NOMO-1 treated with dmso at 0.1 percent for 144 hours (cell line): ENCODE measurements at regions not wholly inside any gene's neighbourhood (a gene's known extent, or its start where the extent isn't known, plus 50 kb on each side); places are given as distances from the start of the nearest gene placed in this dataset.
A peak's percentile ranks its signal among the peaks of the same experiment; 100 is the strongest.
"Not testable (repeated sequence)": the region's sequence is repeated elsewhere in the genome, so short reads cannot be mapped to it uniquely, and the experiment has no call there.

Experiments
- DNase-seq: peaks from one replicate; lab custom pipeline; 2025; ENCODE audit not compliant: unreplicated experiment; lab: John Stamatoyannopoulos, UW

GRCh38 chr5:62139741-62140140, 166.3 kb upstream of the KIF2A start:
- DNase-seq, result peak; percentile 8

GRCh38 chr5:62142351-62142750, 163.7 kb upstream of the KIF2A start:
- no peak for DNase-seq

- DNase-seq, result no peak
These were observed 162.5 kb upstream of the KIF2A start for GRCh38 chr5:62143268-62144229.

GRCh38 chr5:62144401-62145022, 161.5 kb upstream of the KIF2A start:
- DNase-seq, result no peak

GRCh38 chr5:62149879-62150278, 156.1 kb upstream of the KIF2A start:
- DNase-seq, result peak; percentile 7

- no peak for DNase-seq
These were observed 153.5 kb upstream of the KIF2A start for GRCh38 chr5:62152394-62153087.

- DNase-seq, result no peak
These were observed 151.2 kb upstream of the KIF2A start for GRCh38 chr5:62154758-62155157.

- no peak for DNase-seq
These were observed 150.0 kb upstream of the KIF2A start for GRCh38 chr5:62155988-62156387.

- no peak for DNase-seq
These were observed 138.4 kb upstream of the KIF2A start for GRCh38 chr5:62167561-62168057.

- DNase-seq, result no peak
These were observed 137.3 kb upstream of the KIF2A start for GRCh38 chr5:62168506-62169281.

GRCh38 chr5:62178258-62178657, 127.7 kb upstream of the KIF2A start:
- no peak for DNase-seq

- DNase-seq, result no peak
These were observed 123.2 kb upstream of the KIF2A start for GRCh38 chr5:62182802-62183201.

GRCh38 chr5:62183727-62184126, 122.3 kb upstream of the KIF2A start:
- DNase-seq, result no peak

GRCh38 chr5:62184444-62184843, 121.6 kb upstream of the KIF2A start:
- DNase-seq, result no peak

- DNase-seq, result no peak
These were observed 115.8 kb upstream of the KIF2A start for GRCh38 chr5:62190173-62190572.

GRCh38 chr5:62190931-62191330, 115.1 kb upstream of the KIF2A start:
- DNase-seq, result no peak

GRCh38 chr5:62192958-62193357, 113.0 kb upstream of the KIF2A start:
- DNase-seq, result no peak

GRCh38 chr5:62196532-62196931, 109.5 kb upstream of the KIF2A start:
- not testable (repeated sequence) for DNase-seq

- no peak for DNase-seq
These were observed 108.3 kb upstream of the KIF2A start for GRCh38 chr5:62197697-62198096.

- DNase-seq, result no peak
These were observed 107.6 kb upstream of the KIF2A start for GRCh38 chr5:62198421-62198820.
